ENCODE measurements at regions not wholly inside any gene's neighbourhood (a gene's known extent, or its start where the extent isn't known, plus 50 kb on each side); places are given as distances from the start of the nearest gene placed in this dataset.

GRCh38 chr6:90445533-90446108, 141.3 kb downstream of the MAP3K7 start:
- TF ChIP-seq POLR2AphosphoS5 (IDR thresholded peaks at IDR 0.05; ENCODE audit: low read depth, low read length) = no peak
- TF ChIP-seq SIN3A (IDR thresholded peaks at IDR 0.05; ENCODE audit: borderline replicate concordance, insufficient read depth, low read length) = no peak
- TF ChIP-seq TAF1 (IDR thresholded peaks at IDR 0.05; ENCODE audit: borderline replicate concordance, insufficient read depth, low read length) = no peak
- no peak for TF ChIP-seq REST (IDR thresholded peaks at IDR 0.05; ENCODE audit: insufficient read depth in 1 of 2, low read depth in 2 of 2, low read length in 2 of 2)
- no peak for TF ChIP-seq FOXP2 (optimal IDR thresholded peaks at IDR 0.05; ENCODE audit: borderline replicate concordance, extremely low read depth, extremely low read length, insufficient read depth)

All from PFSK-1 (cell line).